HG03196 (cell line): ENCODE measurements at regions not wholly inside any gene's neighbourhood (a gene's known extent, or its start where the extent isn't known, plus 50 kb on each side); places are given as distances from the start of the nearest gene placed in this dataset.

Experiments
- ATAC-seq: cut with Tn5 transposase; IDR thresholded peaks from one replicate; pipeline ENCODE4 v1.9.1; 2021; ENCODE audit not compliant: unreplicated experiment

DNA sequence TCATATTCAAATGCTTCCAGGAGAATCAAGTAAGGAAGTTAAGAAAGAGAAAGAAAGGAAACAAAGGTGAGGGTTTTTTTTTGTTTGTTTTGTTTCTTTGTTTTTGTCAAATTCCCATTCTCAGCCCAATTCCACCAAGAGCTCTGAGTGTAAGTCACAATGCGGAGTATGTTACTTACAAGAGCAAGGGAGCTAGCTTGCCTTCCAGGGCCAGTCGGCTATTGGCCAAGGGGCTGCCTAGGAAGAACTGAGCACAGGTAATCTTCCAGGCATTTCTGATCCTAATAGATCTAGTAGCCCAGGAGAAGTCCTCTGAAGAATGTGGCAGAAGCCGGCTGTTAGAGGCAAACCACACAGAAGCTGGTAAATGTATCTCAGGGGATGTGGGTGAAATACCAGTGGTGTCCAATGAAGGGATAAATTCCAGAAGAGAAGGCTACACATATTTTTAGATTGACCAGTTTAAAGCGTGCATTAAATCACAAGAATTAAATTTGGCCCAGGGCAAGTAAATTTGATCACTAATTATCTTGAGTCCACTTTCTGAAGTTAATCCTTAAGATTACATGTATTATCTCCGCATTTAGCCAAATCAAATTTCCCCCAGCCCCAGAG lies 239.6 kb upstream of the ADAMTS5 start:
- no peak for ATAC-seq

DNA sequence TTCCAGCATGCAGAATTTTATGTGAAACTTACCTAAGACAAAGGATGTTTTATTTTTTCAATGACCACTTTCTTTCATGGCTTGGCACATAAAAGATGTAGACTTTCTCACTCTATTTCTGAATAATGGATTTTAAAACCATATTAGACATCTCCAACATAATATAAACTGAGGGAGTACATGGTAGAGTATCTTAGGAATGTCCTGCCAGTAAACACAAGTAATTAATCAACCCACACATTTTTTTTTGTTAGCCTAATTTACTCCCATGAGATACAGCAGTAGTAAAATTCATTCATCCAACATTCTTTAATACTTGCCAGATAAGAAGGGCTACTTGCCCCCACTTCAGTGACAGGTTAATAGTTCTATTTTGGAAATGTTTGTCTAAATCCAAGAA lies 235.4 kb upstream of the ADAMTS5 start:
- no peak for ATAC-seq

DNA sequence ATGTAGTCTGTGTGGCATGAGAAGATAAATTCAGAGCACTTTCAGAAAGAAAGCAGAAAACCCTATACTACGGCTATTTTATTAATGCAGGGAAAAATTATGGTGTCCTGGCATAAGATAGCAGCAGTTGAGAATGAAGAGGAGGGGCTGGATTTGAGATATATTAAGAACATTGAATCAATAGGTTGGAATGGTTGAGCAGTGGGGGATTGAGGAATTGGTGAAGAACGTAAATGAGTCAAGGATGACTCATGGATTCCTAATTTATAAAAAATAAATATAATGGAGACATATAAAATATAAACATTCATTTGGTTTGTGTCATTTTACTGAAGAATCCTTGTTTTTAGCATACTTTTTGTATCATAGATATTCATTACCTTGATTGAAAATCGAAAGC lies 234.3 kb upstream of the ADAMTS5 start:
- ATAC-seq = no peak

DNA sequence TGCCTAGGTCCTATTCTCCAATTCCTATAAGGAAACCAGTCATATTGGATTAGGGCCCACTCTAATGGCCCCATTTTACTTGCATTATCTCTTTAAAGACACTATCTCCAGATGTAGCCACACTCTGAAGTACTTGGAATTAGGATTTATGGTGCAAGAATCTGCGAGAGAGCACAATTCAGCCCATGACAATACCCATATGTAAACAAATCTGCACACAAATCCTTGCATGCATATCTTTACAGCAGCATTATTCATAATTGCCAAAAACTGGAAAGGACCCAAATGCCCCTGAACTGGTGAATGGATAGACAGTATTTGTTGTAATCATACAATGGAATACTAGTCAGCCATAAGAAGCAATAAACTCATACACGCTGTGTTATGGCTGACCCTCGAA lies 229.8 kb upstream of the ADAMTS5 start:
- no peak for ATAC-seq

DNA sequence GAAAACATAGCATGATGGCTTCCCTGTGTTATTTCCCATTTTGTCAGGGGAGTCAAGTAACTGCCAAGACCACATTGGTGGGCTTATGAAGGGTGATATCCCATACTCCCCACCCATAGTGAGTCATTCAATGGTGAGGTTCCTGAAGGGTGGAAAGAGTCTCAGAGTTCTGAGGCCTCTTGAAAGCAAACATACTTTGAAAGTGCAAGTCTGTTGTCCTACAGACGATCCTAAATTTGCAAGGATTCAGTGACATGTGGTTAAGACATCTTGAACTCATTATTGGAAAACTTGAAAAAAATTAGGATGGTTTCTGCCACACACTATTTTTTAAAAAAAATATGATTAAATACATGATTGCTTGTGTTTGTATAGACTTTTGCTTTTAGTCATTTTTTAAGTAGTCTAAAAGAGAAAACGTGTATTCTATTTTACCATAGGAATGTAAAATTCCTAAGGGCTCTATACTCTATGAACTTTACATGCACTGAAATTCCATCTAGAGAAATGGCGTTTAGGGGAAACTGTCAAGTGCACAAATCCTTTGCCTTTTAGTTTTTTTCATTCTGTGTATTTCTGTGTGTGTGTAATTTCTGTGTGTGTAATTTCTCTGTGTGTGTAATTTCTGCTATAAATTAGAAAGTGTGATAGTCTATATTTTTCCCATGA lies 225.5 kb upstream of the ADAMTS5 start:
- no peak for ATAC-seq

DNA sequence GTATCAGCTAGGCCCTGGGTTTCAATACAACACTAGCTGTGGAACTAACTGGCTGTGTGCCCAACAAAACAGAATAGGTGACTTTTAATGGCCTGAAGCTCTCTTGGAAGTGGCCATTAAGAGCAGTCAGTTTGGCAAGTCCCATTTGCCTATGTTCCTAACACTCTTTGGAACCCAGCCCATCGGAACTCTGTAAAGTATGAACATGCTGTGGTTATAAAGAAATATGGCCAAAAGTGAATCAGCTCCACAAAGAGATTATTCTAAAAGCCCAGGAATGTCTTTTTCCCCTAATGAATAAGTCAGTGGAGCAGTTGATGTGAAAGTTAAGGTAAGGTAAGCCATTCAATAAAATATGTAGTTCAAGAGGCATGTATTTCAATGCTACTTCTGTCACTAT lies 223.7 kb upstream of the ADAMTS5 start:
- no peak for ATAC-seq

DNA sequence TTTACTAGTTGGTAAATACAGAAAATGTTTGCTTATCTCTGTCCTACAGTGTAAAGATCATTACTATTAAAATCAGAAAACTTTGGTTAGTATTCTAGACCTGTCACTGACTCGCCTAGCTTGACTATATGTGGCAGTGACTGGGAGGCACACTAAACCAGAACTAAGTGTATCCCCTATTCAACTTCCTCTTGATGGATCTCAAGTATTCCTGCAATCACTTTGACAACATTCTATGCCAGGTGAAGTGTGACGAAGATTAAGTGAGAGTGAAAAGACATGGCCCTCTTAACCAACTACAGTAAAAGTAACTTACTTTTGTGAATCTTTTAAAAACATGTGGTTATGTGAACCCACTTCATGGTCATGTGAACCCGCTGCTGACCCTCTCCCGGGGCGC lies 223.0 kb upstream of the ADAMTS5 start:
- no peak for ATAC-seq

DNA sequence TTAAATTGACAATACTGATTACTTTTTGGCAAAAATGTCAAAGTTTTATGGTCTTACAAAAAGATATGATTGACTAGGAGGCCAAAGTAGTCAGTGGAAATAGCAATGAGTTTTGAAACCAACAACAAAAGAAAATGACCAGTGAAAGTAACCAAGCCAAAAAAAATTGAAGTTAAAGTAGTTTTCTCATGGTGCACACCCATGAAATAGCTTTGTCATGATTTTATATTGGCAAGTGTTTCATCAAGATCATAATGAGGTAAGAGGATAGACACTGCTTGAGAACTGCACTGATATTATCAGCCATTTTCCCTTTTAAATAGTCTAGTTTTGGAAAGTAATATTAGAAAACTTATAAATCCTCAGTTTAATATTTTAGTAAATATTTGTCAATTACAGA lies 206.2 kb upstream of the ADAMTS5 start:
- ATAC-seq = no peak

DNA sequence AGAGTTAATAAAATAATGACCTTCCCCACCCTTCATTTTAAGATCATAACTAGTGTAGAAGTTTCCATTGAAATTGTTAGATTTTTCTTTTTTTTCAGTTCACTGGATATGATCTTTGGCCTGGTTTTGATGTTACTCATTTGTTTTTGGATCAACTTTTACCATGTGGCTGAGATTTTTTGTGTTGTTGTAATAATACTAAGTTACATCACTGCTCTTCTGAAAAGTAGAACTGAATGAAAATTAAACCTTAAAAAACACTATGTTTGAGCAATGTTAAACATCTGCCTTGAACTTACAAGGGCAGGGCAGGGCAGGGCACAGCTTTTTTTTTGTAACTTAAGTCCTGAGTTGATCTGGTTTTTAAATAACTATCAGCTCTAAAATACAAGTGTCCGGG lies 204.8 kb upstream of the ADAMTS5 start:
- no peak for ATAC-seq

DNA sequence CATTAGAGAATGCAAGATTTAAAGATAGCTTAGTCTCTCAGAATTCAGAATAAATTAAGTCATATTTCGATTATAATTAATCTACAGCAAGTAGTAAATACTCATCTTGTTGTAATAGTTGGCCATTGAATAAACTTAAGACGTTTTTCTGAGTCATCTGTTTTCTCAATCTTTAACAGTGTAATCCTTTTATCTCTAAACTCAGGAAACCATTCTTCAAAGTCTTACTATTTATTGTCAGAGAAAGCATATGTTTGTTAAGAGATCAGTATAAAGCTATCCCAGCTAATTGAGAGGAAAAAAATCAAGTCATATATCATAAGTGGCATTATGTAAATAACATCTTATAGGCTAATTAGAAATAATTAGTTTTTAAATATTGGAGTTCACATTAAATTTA lies 201.2 kb upstream of the ADAMTS5 start:
- no peak for ATAC-seq

DNA sequence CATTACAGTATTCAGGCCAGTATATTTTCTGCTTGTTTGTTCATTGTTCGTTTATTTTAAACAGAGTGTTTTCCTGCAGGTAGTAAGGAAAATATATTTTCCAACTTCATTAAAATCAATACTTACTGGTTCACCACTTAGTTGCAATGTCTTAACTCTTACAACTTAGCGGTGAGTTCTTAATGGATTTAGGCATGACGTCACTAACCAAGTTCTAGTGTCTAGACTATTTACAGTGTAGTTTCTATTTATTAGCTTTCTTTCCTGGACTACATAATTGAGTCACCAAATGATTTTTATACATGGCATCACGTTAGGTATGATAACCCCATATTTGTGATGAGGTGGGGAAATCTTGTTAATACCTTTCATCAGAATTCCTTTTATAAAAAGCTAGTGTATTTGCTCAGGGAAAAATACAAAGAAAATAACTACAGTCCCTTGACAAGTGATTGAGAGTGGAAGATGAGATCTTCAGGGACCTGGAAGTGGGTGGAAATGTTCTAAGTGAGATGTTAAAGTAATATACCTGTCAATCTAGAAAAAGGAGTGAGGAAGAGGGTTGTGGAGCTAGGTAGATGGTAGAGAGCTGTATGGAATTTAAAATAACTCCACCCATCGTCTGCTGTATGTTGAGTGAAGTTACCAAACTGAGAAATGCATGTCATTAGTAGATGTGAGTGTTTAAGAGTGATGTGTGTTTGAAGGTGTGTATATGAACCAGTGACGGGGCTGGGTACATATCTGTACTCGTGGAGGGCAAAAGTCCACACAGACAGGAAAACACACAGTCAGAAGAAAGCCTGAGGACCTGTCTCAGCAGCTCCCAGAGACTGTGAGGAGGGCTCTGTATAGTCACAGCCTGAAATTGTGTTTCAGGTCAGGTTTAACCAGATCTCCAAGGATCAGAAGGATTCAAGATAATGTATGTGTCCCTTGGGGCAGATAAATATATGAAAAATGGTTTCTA lies 197.6 kb upstream of the ADAMTS5 start:
- ATAC-seq = no peak

DNA sequence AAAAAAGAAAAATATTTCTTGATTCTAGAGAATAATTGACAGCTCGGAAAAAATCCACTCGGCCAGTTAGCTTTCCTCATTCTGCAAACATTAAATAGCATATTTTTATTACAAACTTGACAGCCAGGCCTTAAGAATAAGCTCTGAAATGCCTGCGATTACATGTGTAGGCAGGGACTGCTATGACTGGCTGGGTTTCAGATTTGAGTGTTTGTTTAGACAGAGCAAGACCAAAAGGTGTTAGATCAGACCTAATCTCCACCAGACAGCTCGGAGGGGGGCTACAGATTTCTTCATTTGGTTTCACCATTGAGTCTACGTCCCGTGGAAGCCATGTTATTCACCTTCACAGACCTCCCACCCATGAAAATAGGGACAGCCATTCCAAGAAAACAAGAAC lies 192.1 kb upstream of the ADAMTS5 start:
- no peak for ATAC-seq

DNA sequence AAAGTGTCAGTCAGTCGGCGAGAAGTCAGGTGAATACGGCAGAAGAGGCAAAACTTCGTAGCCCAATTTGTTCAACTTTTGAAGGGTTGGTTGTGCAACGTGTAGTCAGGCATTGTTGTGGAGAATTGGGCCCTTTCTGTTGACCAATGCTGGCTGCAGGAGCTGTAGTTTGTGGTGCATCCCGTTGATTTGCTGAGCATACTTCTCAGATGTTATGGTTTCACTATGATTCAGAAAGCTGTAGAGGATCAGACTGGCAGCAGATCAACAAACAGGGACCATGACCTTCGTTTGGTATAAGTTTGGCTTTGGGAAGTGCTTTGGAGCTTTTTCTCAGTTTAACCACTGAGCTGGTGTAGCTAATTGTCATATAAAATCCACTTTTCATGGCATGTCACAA lies 190.2 kb upstream of the ADAMTS5 start:
- ATAC-seq = no peak

DNA sequence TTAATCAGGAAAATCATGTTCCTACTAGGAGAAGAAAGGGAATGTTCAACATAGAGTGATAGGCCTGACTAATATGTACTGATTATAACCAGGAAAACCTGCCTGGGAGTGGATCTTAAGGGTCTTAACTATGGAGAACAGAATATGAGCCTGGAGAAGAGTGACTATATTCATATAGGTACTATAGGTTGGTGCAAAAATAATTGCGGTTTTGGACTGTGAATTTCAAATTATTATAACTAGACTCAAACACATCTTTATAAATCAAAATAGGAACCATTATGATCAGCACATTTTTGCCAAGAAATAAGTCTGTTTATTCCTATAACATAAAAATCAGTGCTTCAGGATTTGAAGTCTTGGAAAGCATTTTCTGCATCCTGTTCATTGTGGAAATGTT lies 189.8 kb upstream of the ADAMTS5 start:
- no peak for ATAC-seq

DNA sequence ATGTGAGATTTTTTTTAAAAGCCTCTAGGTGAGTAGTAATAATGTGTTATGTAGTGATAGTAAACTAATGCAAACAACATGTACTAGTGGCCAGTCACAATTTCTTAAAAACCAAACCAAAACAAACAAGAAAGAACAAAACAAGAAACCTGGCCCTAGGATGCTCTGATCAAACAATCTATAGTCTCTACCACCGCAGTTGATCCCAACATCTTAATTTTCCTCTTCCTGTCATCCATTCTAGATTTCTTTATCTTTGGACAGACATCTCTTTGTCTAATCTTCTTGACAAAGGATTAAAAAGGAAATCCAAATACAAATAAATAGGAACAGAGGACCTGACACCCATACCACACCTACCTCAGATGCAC lies 188.2 kb upstream of the ADAMTS5 start:
- no peak for ATAC-seq

DNA sequence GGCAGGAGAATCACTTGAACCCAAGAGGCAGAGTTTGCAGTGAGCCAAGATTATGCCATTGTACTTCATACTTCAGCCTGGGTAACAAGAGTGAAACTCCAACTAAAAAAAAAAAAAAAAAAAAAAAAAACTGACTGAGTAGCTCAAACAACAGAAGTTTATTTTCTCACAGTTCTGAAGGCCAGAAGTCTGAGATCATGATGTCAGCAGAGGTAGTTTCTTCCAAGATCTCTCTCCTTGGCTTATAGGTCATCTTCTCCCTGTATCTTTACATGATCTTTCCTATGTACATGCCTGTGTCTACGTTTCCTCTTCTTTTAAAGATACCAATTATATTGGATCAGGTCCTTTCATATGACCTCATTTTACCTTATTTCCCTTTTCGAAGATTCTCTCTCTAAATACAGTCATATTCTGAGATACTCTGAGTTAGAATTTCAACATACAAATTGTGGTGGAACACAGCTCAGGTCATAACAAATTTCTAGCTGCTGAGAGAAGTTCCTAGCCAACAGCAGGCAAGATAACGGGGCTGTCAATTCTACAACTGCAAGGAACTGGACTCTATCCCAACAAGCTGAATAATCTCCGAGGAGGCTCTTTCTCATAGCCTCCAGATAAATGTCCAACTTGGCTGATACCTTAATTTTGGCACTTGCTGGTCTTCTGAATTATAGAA lies 187.7 kb upstream of the ADAMTS5 start:
- ATAC-seq = no peak

DNA sequence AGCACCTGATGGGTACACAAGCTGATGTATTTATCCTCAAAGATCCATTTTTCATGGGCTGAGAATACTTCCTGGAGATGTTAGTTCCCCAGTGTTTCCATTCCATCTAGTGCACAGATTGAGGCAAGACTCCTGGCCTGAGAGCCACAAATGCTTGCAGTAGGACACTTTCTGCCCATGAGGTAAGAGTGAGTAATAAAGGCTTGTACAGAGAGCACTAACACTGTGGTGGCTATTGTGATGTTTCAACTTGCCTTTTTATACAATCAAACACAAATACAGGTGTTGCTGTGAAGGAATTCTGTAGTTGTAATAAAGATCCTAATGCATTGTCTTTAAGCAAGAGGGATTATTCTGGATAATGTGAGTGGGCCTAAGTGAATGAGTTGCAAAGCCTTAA lies 186.1 kb upstream of the ADAMTS5 start:
- no peak for ATAC-seq

DNA sequence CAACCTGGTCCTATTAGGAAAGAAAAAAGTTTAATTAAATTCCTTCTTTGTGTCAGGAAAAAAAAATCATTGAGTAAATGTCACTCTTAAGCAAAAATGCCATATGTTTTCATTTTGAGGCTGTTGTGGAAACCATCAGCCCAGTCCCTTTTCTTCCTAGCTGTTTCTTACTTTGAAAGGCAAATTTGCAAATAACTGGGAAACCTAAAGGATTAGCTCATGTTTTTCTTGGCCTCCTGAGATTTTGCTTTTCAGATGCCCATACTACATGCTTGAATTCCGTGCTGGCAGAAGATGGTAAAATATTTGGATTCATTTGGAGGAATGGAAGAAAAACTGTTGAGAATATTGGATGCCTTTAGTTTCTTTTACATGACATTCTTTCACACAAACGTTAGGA lies 182.1 kb upstream of the ADAMTS5 start:
- no peak for ATAC-seq

DNA sequence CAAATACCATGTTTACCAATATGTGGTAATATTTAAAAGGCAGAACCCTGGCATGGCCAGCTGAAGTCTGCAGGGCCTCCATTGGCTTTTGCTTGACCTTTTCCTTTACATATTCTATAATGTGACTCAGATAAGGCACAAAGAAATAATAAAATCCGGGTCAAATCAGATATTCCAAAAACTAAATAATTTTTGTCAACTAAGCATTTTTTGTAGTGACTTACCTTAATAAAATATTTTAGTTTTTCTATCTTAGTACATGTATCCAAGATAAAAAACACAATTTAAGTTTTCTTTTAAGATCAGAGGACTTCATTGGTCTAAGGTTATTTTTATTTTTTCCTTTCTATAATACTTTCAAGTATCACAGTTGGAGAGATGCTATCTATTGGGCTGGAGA lies 179.4 kb upstream of the ADAMTS5 start:
- no peak for ATAC-seq

DNA sequence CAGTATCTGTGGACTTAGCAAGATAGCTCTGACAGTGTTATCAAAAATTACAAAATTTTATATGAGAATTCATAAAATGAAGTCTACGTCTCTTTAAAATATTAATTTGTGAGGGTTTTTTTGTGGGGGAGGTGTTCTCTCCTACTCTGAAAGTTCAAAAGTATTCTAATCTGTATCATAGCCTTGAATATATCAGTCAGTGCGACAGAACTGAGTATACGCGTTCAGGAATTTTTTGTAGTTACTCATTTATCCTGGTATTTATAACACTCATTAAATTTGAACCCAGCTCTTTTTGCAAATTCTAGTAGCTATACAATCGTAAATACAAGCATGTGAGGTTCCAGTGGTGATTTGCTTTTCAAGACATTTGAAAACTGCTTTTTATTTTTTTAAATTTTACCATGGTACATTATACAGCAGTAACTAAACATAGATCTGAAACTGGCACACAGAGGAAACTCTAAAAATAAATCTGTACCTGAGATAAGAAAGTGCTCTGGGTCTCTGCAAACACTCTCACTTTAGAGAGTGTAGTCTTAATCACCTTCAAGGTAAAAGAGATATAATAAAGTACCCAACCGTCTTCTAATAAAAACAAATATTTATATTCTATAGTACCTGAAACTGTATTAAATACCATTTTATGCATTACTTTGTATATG lies 178.4 kb upstream of the ADAMTS5 start:
- ATAC-seq = no peak

DNA sequence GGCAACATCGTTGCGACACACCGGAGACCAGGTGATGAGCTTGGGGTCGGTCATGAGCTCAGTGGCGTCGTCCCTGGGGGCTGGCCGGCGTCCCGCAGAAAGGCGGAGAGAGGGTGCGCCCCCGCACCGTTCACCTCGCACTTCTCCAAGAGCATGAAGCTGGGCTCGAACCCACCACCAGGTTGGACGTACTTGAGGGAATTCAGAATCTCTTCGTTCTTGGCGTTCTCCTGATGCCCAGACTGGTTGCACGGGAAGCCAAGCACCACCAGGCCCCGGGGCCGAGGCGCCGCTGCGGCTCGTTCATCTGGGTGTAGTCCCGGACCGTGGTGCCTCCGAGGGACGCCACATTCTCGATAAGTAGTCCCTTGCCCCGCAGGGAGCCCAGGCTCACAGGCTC lies 176.6 kb upstream of the ADAMTS5 start:
- no peak for ATAC-seq
